ENCODE measurements at regions not wholly inside any gene's neighbourhood (a gene's known extent, or its start where the extent isn't known, plus 50 kb on each side); places are given as distances from the start of the nearest gene placed in this dataset.
"Not testable (repeated sequence)": the region's sequence is repeated elsewhere in the genome, so short reads cannot be mapped to it uniquely, and the experiment has no call there.

DNA sequence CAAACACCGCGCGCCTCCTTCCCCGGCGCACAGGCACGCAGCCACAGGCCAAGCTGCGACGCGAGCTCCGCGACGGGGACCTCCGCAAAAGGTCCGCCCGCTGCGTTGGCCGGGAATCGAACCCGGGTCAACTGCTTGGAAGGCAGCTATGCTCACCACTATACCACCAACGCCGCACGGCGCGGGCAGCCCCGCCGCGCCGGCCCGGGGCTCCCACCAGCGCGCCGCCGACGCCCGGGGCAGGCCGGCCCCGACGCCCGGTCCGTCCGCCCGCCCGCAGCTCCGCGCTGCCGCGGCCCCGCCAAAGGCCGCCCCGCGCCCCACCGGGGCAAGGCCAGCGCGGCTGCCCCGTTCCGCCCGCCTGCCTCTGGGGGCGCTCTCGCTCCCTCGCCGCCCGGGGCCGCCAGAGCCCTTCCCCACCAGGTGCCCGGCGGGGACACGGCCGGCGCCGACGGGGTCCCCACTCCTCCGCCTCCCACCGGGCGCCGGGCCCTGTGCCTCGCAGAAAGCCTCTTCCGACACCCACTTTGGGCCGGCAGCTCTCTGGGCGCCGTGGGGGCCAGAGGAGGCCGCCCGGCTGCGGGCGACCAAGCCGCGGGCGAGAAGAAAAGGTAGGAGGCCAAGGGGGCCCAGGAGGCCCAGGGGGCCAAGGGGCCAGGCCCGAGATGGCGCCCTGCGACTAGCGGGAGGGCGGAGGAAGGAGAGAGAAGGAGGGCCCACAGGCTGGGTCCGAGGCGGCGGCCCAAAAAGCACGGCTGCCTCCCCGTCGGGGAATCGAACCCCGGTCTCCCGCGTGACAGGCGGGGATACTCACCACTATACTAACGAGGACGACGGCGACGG is 50.2 kb upstream of the FCGR2A start:
- H3K27ac Mint-ChIP-seq; H3K36me3 Mint-ChIP-seq (ENCODE audit: low read depth); H3K27me3 Mint-ChIP-seq; H3K9me3 ChIP-seq (ENCODE audit: control insufficient read depth, low read length, poor library complexity, severe bottlenecking); H3K4me3 Mint-ChIP-seq; H3K4me1 Mint-ChIP-seq; ATAC-seq; DNase-seq: not testable (repeated sequence)

DNA sequence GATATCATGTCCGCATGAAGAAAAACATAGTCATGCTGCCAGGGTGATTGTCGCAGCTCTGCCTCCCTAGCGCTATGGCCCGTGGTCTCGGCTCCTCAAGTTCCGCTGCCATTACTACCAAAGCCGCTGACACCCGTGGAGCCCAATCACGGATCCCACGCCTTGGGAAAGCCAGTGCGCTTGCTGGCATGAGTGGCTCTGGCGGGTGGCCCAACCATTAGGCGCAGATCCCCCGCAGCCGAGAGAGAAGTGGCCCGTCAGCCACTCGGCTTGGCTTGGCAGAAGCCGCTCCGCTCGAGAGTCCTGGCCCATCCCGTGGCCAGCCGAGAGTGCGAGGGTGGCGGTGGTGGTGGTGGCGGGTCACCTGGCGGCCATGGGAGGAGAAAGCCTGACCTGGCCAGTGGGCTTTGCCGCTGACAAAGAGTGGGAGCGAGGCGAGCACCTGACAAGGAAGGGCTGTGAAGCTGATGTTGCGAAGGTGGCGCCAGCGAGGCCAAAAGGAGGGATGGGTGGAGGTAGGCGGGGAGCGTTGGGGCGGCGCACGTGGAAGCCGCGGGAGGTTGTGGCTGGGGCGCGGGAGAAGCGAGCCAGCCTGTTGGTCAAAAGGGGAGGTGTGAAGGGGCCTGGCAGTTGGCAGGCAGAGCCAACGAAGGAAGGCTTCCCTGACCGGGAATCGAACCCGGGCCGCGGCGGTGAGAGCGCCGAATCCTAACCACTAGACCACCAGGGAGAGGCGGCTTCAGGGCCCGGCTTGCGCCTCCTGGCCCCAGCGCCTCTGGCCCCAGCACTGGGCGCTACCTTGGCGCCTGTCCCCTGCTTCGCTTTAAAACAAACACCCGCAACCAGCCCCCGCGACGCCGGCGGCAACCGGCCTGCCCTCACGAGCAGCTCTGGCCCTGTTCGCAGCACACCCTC is 51.0 kb upstream of the FCGR2A start:
- not testable (repeated sequence) for H3K27me3 Mint-ChIP-seq, H3K27ac Mint-ChIP-seq
- ATAC-seq: peak; percentile 46

DNA sequence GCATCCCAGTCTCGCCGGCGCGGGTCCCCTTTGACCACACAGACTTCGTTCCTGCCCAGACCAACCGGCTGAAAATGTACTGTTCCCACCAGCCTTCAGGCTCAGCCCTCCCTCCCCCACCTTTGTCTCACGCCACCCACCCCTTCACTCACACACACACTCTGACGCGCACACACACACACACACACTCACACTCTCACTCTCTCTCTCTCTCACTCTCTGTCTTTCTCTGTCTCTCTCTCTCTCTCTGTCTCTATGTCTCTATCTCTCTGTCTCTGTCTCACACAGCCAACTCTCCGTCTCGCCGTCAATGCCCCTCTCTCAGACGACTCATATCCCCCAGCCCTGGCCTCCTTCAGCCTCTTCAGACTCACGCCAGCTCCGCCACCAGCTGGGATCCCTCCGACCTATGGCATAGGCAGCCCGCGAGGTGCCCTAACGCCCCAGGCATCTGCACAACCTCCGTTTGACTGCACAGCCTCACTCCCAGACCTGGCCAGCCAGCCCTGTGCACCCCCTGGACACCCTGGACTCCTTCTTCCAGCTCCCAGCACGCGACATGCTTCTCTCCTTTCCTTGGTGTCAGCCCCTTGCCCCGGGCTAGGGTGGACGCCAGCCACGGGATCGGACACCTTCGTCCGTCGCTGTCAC is 53.4 kb upstream of the FCGR2A start:
- not testable (repeated sequence) for H3K27me3 Mint-ChIP-seq; DNase-seq; H3K4me1 Mint-ChIP-seq; H3K27ac Mint-ChIP-seq; H3K4me3 Mint-ChIP-seq; H3K9me3 ChIP-seq (ENCODE audit: control insufficient read depth, low read length, poor library complexity, severe bottlenecking); H3K36me3 Mint-ChIP-seq (ENCODE audit: low read depth)
- peak; percentile 12 for ATAC-seq

More for the DNA sequence above, 51.0 kb upstream of the FCGR2A start:
- H3K4me3 Mint-ChIP-seq; H3K36me3 Mint-ChIP-seq (ENCODE audit: low read depth); H3K9me3 ChIP-seq (ENCODE audit: control insufficient read depth, low read length, poor library complexity, severe bottlenecking); H3K4me1 Mint-ChIP-seq: not testable (repeated sequence)
- peak in 2 of 3 donors; percentile 13 to 24 for DNase-seq

DNA sequence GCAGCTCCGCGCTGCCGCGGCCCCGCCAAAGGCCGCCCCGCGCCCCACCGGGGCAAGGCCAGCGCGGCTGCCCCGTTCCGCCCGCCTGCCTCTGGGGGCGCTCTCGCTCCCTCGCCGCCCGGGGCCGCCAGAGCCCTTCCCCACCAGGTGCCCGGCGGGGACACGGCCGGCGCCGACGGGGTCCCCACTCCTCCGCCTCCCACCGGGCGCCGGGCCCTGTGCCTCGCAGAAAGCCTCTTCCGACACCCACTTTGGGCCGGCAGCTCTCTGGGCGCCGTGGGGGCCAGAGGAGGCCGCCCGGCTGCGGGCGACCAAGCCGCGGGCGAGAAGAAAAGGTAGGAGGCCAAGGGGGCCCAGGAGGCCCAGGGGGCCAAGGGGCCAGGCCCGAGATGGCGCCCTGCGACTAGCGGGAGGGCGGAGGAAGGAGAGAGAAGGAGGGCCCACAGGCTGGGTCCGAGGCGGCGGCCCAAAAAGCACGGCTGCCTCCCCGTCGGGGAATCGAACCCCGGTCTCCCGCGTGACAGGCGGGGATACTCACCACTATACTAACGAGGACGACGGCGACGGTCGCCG is 57.4 kb upstream of the FCGR2A start:
- H3K27me3 Mint-ChIP-seq, H3K27ac Mint-ChIP-seq: not testable (repeated sequence)
- peak; percentile 26 for ATAC-seq

DNA sequence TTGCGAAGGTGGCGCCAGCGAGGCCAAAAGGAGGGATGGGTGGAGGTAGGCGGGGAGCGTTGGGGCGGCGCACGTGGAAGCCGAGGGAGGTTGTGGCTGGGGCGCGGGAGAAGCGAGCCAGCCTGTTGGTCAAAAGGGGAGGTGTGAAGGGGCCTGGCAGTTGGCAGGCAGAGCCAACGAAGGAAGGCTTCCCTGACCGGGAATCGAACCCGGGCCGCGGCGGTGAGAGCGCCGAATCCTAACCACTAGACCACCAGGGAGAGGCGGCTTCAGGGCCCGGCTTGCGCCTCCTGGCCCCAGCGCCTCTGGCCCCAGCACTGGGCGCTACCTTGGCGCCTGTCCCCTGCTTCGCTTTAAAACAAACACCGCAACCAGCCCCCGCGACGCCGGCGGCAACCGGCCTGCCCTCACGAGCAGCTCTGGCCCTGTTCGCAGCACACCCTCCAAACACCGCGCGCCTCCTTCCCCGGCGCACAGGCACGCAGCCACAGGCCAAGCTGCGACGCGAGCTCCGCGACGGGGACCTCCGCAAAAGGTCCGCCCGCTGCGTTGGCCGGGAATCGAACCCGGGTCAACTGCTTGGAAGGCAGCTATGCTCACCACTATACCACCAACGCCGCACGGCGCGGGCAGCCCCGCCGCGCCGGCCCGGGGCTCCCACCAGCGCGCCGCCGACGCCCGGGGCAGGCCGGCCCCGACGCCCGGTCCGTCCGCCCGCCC is 58.1 kb upstream of the FCGR2A start:
- peak; percentile 15 for ATAC-seq

More for the DNA sequence above, 57.4 kb upstream of the FCGR2A start:
- not testable (repeated sequence) for DNase-seq; H3K9me3 ChIP-seq (ENCODE audit: control insufficient read depth, low read length, poor library complexity, severe bottlenecking); H3K36me3 Mint-ChIP-seq (ENCODE audit: low read depth); H3K4me3 Mint-ChIP-seq; H3K4me1 Mint-ChIP-seq

DNA sequence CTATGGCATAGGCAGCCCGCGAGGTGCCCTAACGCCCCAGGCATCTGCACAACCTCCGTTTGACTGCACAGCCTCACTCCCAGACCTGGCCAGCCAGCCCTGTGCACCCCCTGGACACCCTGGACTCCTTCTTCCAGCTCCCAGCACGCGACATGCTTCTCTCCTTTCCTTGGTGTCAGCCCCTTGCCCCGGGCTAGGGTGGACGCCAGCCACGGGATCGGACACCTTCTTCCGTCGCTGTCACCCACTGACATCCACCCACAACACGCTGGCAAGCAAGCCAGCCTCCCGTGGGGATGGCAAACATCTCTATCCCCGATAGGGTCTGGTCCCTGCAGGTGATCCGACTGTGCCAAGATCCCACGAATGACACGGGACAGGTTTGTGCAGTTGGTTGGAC is 60.5 kb upstream of the FCGR2A start:
- not testable (repeated sequence) for H3K9me3 ChIP-seq (ENCODE audit: control insufficient read depth, low read length, poor library complexity, severe bottlenecking); H3K36me3 Mint-ChIP-seq (ENCODE audit: low read depth); H3K27ac Mint-ChIP-seq; H3K4me3 Mint-ChIP-seq; H3K4me1 Mint-ChIP-seq; H3K27me3 Mint-ChIP-seq
- ATAC-seq (peak; percentile 13), DNase-seq (peak in 2 of 3 donors; percentile 21 to 26)

More for the DNA sequence above, 58.1 kb upstream of the FCGR2A start:
- H3K27me3 Mint-ChIP-seq; H3K27ac Mint-ChIP-seq; H3K9me3 ChIP-seq (ENCODE audit: control insufficient read depth, low read length, poor library complexity, severe bottlenecking); DNase-seq; H3K4me1 Mint-ChIP-seq; H3K4me3 Mint-ChIP-seq; H3K36me3 Mint-ChIP-seq (ENCODE audit: low read depth): not testable (repeated sequence)

DNA sequence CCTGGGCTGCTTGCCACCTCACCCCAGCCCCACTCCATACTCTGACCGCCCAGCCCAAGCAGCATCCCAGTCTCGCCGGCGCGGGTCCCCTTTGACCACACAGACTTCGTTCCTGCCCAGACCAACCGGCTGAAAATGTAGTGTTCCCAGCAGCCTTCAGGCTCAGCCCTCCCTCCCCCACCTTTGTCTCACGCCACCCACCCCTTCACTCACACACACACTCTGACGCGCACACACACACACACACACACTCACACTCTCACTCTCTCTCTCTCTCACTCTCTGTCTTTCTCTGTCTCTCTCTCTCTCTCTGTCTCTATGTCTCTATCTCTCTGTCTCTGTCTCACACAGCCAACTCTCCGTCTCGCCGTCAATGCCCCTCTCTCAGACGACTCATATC is 61.0 kb upstream of the FCGR2A start:
- H3K36me3 Mint-ChIP-seq (ENCODE audit: low read depth); H3K4me1 Mint-ChIP-seq; H3K9me3 ChIP-seq (ENCODE audit: control insufficient read depth, low read length, poor library complexity, severe bottlenecking); ATAC-seq; H3K4me3 Mint-ChIP-seq; DNase-seq; H3K27me3 Mint-ChIP-seq; H3K27ac Mint-ChIP-seq: not testable (repeated sequence)

DNA sequence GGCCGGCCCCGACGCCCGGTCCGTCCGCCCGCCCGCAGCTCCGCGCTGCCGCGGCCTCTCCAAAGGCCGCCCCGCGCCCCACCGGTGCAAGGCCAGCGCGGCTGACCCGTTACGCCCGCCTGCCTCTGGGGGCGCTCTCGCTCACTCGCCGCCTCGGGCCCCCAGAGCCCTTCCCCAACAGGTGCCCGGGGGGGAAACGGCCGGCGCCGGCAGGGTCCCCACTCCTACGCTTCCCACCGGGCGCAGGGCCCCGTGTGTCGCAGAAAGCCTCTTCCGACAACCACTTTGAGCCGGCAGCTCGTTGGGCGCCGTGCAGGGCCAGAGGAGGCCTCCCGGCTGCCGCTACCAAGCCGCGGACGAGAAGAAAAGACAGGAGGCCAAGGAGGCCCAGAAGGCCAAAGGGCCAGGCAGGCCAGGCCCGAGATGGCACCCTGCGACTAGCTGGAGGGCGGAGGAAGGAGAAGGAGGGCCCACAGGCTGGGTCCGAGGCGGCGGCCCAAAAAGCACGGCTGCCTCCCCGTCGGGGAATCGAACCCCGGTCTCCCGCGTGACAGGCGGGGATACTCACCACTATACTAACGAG is 64.9 kb upstream of the FCGR2A start:
- peak overlapping the region; percentile 88 for H3K4me3 Mint-ChIP-seq
- H3K4me1 Mint-ChIP-seq: peaks cover 6% of the 10 kb centered on the region
- H3K27me3 Mint-ChIP-seq: peaks cover 41% of the 10 kb centered on the region
- DNase-seq (peak; percentile 24 to 41 (median 39)), ATAC-seq (peak; percentile 65)
- no peaks in the 10 kb centered on the region for H3K9me3 ChIP-seq (ENCODE audit: control insufficient read depth, low read length, poor library complexity, severe bottlenecking)
- H3K36me3 Mint-ChIP-seq (ENCODE audit: low read depth): peaks cover 5% of the 10 kb centered on the region
- no peak overlapping the region for H3K27ac Mint-ChIP-seq

DNA sequence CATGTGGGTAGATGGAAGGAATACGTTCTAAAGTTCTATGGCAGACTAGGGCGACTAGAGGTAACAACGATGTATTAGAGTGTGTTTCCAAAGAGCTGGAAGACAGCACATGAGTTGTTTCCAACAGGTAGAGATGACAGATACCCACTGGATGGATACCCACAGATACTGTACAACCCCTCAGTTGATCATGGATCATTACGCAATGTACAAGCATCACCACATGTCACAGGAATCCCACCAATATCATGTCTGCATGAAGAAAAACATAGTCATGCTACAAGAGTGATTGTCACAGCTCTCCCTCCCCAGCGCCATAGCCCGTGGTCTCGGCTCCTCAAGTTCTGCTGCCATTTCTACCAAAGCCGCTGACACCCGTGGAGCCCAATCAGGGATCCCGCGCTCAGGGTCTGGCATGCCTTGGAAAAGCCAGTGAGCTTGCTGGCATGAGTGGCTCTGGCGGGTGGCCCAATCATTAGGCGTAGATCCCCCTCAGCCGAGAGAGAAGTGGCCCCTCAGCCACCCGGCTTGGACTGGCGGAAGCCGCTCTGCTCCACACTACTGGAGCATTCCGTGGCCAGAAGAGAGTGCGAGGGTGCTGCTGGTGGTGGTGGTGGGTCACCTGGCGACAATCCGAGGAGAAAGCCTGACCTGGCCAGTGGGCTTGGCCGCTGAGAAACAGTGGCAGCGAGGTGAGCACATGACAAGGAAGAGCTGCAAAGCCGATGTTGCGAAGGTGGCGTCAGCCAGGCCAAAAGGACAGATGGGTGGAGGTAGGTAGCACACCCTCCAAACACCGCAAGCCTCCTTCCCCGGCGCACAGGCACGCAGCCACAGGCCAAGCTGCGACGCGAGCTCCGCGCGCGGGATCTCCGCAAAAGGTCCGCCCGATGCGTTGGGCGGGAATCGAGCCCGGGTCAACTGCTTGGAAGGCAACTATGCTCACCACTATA is 65.7 kb upstream of the FCGR2A start:
- H3K9me3 ChIP-seq (ENCODE audit: control insufficient read depth, low read length, poor library complexity, severe bottlenecking): no peaks in the 10 kb centered on the region
- peak overlapping the region; percentile 86 for H3K4me3 Mint-ChIP-seq
- ATAC-seq: no peak
- H3K27ac Mint-ChIP-seq: no peak overlapping the region
- H3K27me3 Mint-ChIP-seq: peaks cover 45% of the 10 kb centered on the region
- peaks cover 5% of the 10 kb centered on the region for H3K36me3 Mint-ChIP-seq (ENCODE audit: low read depth)
- H3K4me1 Mint-ChIP-seq: peaks cover 6% of the 10 kb centered on the region
- DNase-seq: no peak

DNA sequence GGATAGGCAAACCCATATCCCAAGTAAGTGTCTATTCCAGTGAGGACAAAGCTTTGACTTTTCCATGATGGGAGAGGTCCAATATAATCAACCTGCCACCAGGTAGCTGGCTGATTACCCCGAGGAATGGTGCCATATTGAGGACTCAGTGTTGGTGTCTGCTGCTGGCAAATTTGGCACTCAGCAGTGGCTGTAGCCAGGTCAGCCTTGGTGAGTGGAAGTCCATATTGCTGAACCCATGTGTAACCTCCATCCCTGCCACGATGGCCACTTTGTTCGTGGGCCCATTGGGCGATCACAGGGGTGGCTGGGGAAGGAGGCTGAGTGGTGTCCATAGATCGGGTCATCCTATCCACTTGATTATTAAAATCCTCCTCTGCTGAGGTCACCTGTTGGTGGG is 65.5 kb upstream of the CFAP126 start:
- not testable (repeated sequence) for H3K9me3 ChIP-seq (ENCODE audit: control insufficient read depth, low read length, poor library complexity, severe bottlenecking); H3K4me3 Mint-ChIP-seq; H3K4me1 Mint-ChIP-seq; ATAC-seq; H3K27ac Mint-ChIP-seq; H3K36me3 Mint-ChIP-seq (ENCODE audit: low read depth); DNase-seq
- H3K27me3 Mint-ChIP-seq: peaks cover 72% of the 10 kb centered on the region

DNA sequence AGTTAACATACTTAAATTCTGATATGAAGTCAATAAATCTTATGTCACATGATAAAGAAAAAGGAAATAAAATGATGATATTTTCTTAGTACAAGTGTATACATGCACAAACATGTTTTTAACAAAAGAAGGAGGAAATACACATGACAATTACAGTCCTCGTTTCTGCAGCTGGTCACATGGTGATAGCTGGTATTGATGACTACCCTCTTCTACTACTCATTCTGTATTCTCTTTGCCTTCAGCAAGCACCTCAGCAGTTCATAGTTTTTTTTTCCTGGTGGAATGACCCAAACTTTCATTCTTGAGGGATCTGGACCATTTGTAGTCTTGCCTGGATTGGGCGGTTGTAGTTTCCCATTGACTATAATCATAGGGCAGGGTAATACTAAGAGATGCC is 64.4 kb upstream of the CFAP126 start:
- H3K36me3 Mint-ChIP-seq (ENCODE audit: low read depth): peaks cover 2% of the 10 kb centered on the region
- peaks cover 5% of the 10 kb centered on the region for H3K4me1 Mint-ChIP-seq
- peaks cover 71% of the 10 kb centered on the region for H3K27me3 Mint-ChIP-seq

More for the DNA sequence above, 64.4 kb upstream of the CFAP126 start:
- no peak for ATAC-seq
- no peaks in the 10 kb centered on the region for H3K9me3 ChIP-seq (ENCODE audit: control insufficient read depth, low read length, poor library complexity, severe bottlenecking)
- DNase-seq: no peak
- Mint-ChIP-seq H3K27ac (no peak overlapping the region), H3K4me3 (no peak overlapping the region)
